HG02973 (cell line): ENCODE measurements at regions not wholly inside any gene's neighbourhood (a gene's known extent, or its start where the extent isn't known, plus 50 kb on each side); places are given as distances from the start of the nearest gene placed in this dataset.

Experiments
- ATAC-seq: cut with Tn5 transposase; IDR thresholded peaks from one replicate; pipeline ENCODE4 v1.9.1; 2021; ENCODE audit warnings: moderate library complexity; ENCODE audit not compliant: unreplicated experiment

DNA sequence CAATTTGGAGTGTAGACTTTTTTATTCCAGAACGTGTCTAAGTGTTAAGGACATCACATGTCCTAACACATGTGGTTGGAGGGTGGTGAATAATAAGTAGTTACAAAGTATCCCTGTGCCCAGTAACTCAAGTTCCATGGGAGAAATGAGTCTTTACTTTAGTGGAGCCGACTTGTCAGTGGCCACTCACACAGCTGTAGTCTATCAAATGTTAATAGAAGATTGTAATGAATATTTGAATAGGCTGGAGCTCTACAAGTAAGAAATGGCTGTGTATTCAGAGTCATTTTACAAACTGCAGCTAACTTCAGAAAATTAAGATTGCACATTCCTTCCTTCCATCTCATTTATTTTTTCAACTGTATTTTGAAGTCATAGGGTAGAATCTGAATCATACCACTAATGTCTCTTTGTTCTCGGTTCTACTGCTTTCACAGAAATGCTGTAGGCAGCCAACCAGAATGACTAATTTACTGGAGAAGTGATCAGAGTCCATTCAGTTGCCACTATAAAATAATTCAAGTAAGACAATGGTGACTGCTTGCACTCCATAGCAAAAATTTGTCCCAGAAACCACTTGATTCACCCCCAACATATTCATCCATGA, 394.8 kb downstream of the NR2F1-AS1 start:
- ATAC-seq, result no peak

DNA sequence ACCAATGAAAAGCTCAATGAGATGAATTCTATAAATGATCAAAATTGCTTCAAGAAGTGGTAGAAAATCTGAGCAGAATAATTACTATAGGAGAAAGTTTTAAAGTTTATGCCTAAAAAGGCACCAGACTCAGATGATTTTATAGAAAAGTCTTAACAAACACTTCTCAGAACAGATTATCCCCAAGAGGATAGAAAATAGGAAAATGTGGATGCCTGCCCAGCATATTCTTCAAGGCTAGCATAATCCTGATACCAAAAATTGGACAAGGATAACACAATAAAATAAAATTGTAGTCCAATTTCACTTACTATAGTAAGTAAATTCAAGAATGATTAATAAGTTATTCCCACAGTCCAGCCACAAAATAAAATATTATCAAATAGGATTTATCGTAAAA, 397.0 kb downstream of the NR2F1-AS1 start:
- no peak for ATAC-seq

GRCh38 chr5:93179466-93179865, 401.6 kb downstream of the NR2F1-AS1 start:
- no peak for ATAC-seq

DNA sequence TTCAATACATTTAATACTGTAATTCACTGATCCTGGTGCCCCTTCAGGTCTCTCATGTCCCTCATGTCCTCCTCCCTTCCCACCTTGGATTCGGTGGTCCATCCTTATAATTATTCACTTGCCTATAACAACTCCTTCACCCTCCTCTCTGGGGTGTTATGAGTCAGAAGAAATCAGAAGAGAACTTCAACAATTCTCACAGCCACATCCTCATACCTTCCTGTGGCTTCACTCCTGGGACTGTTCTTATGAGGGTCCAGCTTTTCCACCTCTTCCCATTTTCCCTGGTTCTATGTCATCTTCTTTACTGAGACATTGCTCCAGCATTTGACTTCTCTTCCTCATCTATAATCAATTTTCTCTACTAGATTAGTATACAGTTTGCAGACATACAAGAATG, 406.1 kb downstream of the NR2F1-AS1 start:
- no peak for ATAC-seq

GRCh38 chr5:93165559-93165958, 415.5 kb downstream of the NR2F1-AS1 start:
- no peak for ATAC-seq

GRCh38 chr5:93164690-93165089, 416.3 kb downstream of the NR2F1-AS1 start:
- ATAC-seq, result no peak

DNA sequence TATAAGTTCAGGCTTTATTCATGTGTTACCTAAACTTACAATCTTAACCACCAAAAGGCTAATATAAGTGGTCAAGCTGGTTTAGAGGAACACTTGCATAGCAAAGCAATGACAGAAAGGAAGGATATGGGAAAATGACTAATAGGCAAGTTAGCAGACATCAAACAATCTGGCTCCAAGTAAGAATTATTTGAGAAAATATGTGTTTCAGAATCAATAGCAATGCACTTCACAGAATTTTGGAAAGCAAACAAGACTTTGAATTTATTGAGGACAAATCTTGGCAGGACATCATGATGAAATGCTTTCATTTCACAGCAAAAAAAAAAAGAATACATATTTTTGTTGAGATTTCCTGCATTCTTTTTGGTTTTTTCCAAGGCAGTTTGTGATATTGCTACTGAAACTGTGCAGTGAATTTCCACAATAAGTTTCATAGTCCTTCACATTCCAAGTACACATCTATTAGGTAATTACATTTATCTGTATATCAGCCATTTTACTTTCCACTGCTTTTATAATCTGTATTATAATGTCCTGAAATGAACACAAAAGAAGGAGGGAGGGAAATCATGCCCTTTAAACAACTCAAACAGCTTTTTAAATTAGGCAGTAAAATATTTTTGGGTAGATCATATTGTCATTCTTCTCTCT, 417.9 kb downstream of the NR2F1-AS1 start:
- no peak for ATAC-seq

GRCh38 chr5:93161661-93162654, 419.1 kb downstream of the NR2F1-AS1 start:
- ATAC-seq, result no peak

DNA sequence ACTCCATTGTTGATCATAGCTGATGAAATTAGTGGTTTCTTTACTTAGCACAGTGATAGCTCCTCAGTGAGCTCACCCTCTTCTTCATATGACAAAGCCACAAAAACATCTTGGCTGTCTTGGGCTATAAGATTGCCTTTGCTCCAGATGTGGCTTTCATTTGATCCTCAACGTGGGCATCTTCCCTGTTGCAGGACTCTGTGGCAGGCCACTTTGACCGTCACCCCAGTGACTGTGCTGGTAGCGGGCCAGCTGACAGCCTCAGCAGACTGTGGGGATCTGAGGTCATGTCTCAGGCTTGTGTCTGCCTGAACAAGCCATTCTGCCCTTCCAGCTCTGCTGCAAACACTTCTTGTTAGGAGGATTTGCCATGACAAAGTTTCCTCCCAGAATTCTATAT, 422.2 kb downstream of the NR2F1-AS1 start:
- ATAC-seq, result no peak

DNA sequence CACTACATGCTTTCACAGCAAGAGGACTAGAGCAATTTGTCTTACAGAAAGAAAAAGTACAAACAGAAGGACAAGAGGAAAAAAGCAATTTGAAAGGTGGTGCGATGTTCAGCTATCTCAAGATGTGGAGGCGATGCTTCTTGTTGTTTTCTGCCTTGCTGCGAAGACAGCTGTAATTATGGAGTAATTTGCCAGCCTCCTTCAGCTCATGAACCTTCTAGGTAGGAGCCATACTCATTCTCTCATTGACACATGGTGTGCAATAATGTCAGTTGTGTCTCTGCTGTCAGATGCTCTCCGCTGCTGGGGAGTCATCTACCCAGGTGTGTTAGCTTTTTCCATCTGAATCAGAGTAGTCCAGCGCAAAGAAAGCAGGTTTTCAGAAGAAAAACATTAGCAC, 424.5 kb downstream of the NR2F1-AS1 start:
- ATAC-seq, result no peak

- no peak for ATAC-seq
Observed at GRCh38 chr5:93154535-93154934, 426.5 kb downstream of the NR2F1-AS1 start.

- ATAC-seq, result no peak
Observed at GRCh38 chr5:93153461-93153860, 427.6 kb downstream of the NR2F1-AS1 start.

DNA sequence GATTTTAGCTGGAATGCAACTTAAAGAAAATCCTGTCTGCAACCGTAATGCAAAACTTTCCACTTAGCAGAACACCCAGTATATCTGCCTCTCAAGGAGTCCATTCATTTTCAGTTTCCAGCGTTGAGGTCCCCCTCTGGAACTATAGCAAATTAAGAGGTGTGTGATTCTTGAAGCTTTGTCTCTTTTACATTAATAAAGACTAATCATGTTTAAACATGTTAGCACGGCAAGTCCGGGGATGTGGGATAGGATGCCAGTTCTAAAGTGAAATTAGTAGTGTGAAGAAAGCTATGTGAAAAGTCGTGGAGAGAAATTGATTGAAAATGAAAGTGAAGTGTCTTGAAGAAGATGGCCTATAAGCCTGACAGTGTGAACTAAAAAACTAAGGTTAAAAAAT, 429.1 kb downstream of the NR2F1-AS1 start:
- no peak for ATAC-seq

GRCh38 chr5:93151121-93151520, 429.9 kb downstream of the NR2F1-AS1 start:
- no peak for ATAC-seq

- ATAC-seq, result no peak
Observed at GRCh38 chr5:93150311-93151012, 430.6 kb downstream of the NR2F1-AS1 start.

GRCh38 chr5:93145767-93146166, 435.3 kb downstream of the NR2F1-AS1 start:
- no peak for ATAC-seq

DNA sequence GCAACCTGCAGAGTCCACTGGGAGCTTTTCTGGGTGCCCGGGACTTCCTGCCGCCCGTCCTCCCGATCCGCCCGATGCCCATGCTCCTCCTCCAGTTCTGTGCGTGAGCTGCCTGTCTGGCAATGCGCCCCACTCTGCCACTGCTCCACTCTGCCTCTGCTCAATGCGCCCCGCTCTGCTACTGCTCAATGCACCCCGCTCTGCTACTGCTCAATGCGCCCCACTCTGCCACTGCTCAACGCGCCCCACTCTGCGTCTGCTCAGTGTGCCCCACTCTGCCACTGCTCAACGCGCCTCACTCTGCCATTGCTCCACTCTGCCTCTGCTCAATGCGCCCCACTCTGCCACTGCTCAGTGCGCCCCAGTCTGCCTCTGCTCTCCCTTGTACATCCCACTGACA, 436.0 kb downstream of the NR2F1-AS1 start:
- no peak for ATAC-seq

GRCh38 chr5:93141969-93142368, 439.1 kb downstream of the NR2F1-AS1 start:
- ATAC-seq, result no peak

GRCh38 chr5:93130624-93131490, 450.2 kb downstream of the NR2F1-AS1 start:
- ATAC-seq, result no peak

GRCh38 chr5:93126634-93127033, 454.4 kb downstream of the NR2F1-AS1 start:
- ATAC-seq, result no peak
